Gastrocnemius medialis (tissue), 4 donors: ENCODE measurements at regions not wholly inside any gene's neighbourhood (a gene's known extent, or its start where the extent isn't known, plus 50 kb on each side); places are given as distances from the start of the nearest gene placed in this dataset.

Experiments used
- POLR2A ChIP-seq, 2 donors: fragments of 450-650 bp; IDR thresholded peaks; one replicate each; pipeline ENCODE4 v1.6.1; 2017; ENCODE audit warnings: antibody characterized with exemption in 2 of 2, mild to moderate bottlenecking in 2 of 2, moderate library complexity in 2 of 2
- TF ChIP-seq, protein P1 (sequence below), 5 experiments: fragments of 450-650 bp in 3 of 5; fragments of 200-600 bp in 2 of 5; sonication (generic) in 2 of 5; IDR thresholded peaks in 4 of 5; conservative IDR thresholded peaks in 1 of 5; 1 replicate in 4 of 5; 2 replicates in 1 of 5; pipeline ENCODE4 v1.5.1; 2016 to 2019; ENCODE audit warnings: antibody characterized with exemption in 5 of 5, mild to moderate bottlenecking in 3 of 5, moderate library complexity in 3 of 5

DNA sequence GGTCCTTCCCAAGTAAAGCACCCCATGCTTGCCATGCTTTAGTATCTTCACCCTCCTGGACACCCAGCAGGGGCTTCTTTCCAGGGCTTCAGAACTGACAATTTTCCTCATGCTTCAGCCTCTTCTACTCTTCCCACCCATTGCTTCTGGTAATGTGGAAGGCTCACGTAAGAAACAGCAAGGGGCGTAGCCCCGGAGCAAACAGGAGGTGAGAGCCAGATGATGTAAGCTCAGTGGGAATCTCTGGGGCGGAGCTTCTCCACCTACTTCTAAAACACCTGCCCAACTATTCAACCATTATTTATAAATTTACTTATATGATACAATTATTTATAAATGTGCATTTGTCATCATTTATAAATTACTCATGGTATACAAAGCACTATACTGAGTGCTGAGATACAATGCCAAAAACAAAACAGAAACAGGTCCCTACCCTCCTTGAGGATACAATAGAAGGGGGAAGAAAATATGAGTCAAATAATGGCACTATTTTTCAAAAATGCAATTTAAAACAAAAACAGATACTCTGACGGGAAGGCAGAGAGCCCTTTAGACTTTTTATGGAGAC is 140.1 kb upstream of the CAMK1G start:
- TF ChIP-seq, protein P1, sequence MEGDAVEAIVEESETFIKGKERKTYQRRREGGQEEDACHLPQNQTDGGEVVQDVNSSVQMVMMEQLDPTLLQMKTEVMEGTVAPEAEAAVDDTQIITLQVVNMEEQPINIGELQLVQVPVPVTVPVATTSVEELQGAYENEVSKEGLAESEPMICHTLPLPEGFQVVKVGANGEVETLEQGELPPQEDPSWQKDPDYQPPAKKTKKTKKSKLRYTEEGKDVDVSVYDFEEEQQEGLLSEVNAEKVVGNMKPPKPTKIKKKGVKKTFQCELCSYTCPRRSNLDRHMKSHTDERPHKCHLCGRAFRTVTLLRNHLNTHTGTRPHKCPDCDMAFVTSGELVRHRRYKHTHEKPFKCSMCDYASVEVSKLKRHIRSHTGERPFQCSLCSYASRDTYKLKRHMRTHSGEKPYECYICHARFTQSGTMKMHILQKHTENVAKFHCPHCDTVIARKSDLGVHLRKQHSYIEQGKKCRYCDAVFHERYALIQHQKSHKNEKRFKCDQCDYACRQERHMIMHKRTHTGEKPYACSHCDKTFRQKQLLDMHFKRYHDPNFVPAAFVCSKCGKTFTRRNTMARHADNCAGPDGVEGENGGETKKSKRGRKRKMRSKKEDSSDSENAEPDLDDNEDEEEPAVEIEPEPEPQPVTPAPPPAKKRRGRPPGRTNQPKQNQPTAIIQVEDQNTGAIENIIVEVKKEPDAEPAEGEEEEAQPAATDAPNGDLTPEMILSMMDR (IDR thresholded peaks at IDR 0.05 in 4 of 5, conservative IDR thresholded peaks at IDR 0.05 in 1 of 5): no peak
- TF ChIP-seq POLR2A (IDR thresholded peaks at IDR 0.05): no peak
